ENCODE measurements at regions not wholly inside any gene's neighbourhood (a gene's known extent, or its start where the extent isn't known, plus 50 kb on each side); places are given as distances from the start of the nearest gene placed in this dataset.

- TF ChIP-seq, protein P1, sequence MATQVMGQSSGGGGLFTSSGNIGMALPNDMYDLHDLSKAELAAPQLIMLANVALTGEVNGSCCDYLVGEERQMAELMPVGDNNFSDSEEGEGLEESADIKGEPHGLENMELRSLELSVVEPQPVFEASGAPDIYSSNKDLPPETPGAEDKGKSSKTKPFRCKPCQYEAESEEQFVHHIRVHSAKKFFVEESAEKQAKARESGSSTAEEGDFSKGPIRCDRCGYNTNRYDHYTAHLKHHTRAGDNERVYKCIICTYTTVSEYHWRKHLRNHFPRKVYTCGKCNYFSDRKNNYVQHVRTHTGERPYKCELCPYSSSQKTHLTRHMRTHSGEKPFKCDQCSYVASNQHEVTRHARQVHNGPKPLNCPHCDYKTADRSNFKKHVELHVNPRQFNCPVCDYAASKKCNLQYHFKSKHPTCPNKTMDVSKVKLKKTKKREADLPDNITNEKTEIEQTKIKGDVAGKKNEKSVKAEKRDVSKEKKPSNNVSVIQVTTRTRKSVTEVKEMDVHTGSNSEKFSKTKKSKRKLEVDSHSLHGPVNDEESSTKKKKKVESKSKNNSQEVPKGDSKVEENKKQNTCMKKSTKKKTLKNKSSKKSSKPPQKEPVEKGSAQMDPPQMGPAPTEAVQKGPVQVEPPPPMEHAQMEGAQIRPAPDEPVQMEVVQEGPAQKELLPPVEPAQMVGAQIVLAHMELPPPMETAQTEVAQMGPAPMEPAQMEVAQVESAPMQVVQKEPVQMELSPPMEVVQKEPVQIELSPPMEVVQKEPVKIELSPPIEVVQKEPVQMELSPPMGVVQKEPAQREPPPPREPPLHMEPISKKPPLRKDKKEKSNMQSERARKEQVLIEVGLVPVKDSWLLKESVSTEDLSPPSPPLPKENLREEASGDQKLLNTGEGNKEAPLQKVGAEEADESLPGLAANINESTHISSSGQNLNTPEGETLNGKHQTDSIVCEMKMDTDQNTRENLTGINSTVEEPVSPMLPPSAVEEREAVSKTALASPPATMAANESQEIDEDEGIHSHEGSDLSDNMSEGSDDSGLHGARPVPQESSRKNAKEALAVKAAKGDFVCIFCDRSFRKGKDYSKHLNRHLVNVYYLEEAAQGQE (IDR thresholded peaks at IDR 0.05; ENCODE audit: low read depth), result no peak
- TF ChIP-seq YY1 (IDR thresholded peaks at IDR 0.05; ENCODE audit: low read depth), result no peak
- TF ChIP-seq EP300 (IDR thresholded peaks at IDR 0.05; ENCODE audit: borderline replicate concordance), result no peak
- TF ChIP-seq MAX (IDR thresholded peaks at IDR 0.05), result no peak
- no peak for TF ChIP-seq USF1 (IDR thresholded peaks at IDR 0.05)
- TF ChIP-seq CEBPB (IDR thresholded peaks at IDR 0.05), result no peak
- no peak for TF ChIP-seq EGR1 (IDR thresholded peaks at IDR 0.05)
- TF ChIP-seq CREB1 (IDR thresholded peaks at IDR 0.05; ENCODE audit: low read depth), result no peak
- TF ChIP-seq RAD21 (IDR thresholded peaks at IDR 0.05; ENCODE audit: low read depth), result no peak
- no peak for TF ChIP-seq ZBTB7A (IDR thresholded peaks at IDR 0.05; ENCODE audit: low read depth)
Observed at GRCh38 chr15:97729270-97729669, 231.2 kb upstream of the ARRDC4 start.
